SK-N-SH (cell line): ENCODE measurements at regions not wholly inside any gene's neighbourhood (a gene's known extent, or its start where the extent isn't known, plus 50 kb on each side); places are given as distances from the start of the nearest gene placed in this dataset.
A peak's percentile ranks its signal among the peaks of the same experiment; 100 is the strongest.

Source experiments
- CTCF ChIA-PET: fragments of 300-600, 350-600 bp; formaldehyde crosslinking; extraction: SDS; loops from one replicate; lab custom pipeline; 2021; lab: Yijun Ruan, JAX
- POLR2A ChIA-PET: fragments of 350-600 bp; sonication (Branson Sonifier 250); formaldehyde crosslinking; extraction: SDS; loops from one replicate; lab custom pipeline; 2020; ENCODE audit warnings: antibody characterized with exemption, inconsistent platforms; lab: Yijun Ruan, JAX
- DNase-seq: peaks from one replicate; pipeline ENCODE4 v3.0.0; 2012
- H2AFZ ChIP-seq: fragments of 200-600 bp; sonication (generic); 2 replicates; pipeline ENCODE4 v1.8.1; 2016; ENCODE audit warnings: antibody characterized with exemption, mild to moderate bottlenecking, low read depth
- H3F3A ChIP-seq: fragments of 200-600 bp; sonication (generic); replicated peaks from 2 replicates; pipeline ENCODE3; 2016; ENCODE audit warnings: antibody characterized with exemption, mild to moderate bottlenecking; ENCODE audit not compliant: insufficient read depth
- H3K27ac ChIP-seq, 2 experiments: fragments of 200-500 bp in 1 of 2; fragments of 200-600 bp in 1 of 2; sonication (Bioruptor generic) in 1 of 2; sonication (generic), shearing (Covaris generic) in 1 of 2; 2 replicates each; pipeline versions ENCODE4 v1.5.1 to v1.6.1; 2014 to 2016; ENCODE audit warnings: low read depth in 2 of 2, inconsistent platforms in 1 of 2, low read length in 1 of 2, mild to moderate bottlenecking in 1 of 2, mixed read lengths in 1 of 2
- H3K27me3 ChIP-seq: fragments of 200-600 bp; sonication (generic), shearing (Covaris generic); 2 replicates; pipeline ENCODE4 v1.6.1; 2016; ENCODE audit warnings: mixed run types; ENCODE audit not compliant: insufficient read depth
- H3K36me3 ChIP-seq, 2 experiments: fragments of 200-500 bp in 1 of 2; fragments of 200-600 bp in 1 of 2; sonication (Bioruptor generic) in 1 of 2; sonication (generic) in 1 of 2; replicated peaks in 1 of 2; 2 replicates each; pipeline versions ENCODE3 to v1.5.1; 2014 to 2016; ENCODE audit warnings: low read length in 1 of 2, mild to moderate bottlenecking in 1 of 2; ENCODE audit not compliant: insufficient read depth in 2 of 2, control insufficient read depth in 1 of 2
- H3K4me1 ChIP-seq, 2 experiments: fragments of 200-500 bp in 1 of 2; fragments of 200-600 bp in 1 of 2; sonication (Bioruptor generic) in 1 of 2; sonication (generic), shearing (Covaris generic) in 1 of 2; 2 replicates each; pipeline versions ENCODE4 v1.5.1 to v1.6.1; 2014 to 2016; ENCODE audit warnings: low read depth in 1 of 2, low read length in 1 of 2, mixed run types in 1 of 2; ENCODE audit not compliant: insufficient read depth in 2 of 2, control insufficient read depth in 1 of 2
- H3K4me2 ChIP-seq: fragments of 200-600 bp; sonication (generic), shearing (Covaris generic); 2 replicates; pipeline ENCODE4 v1.6.1; 2017; ENCODE audit warnings: mixed run types
- H3K4me3 ChIP-seq, 2 experiments: fragments of 200-500 bp in 1 of 2; fragments of 200-600 bp in 1 of 2; sonication (Bioruptor generic) in 1 of 2; sonication (generic), shearing (Covaris generic) in 1 of 2; 2 replicates each; pipeline versions ENCODE4 v1.5.1 to v1.8.1; 2014 to 2016; ENCODE audit warnings: low read depth in 2 of 2, inconsistent platforms in 1 of 2, low read length in 1 of 2, mild to moderate bottlenecking in 1 of 2, mixed read lengths in 1 of 2, moderate library complexity in 1 of 2
- H3K79me2 ChIP-seq: fragments of 200-600 bp; sonication (generic); 2 replicates; pipeline ENCODE4 v1.8.1; 2017; ENCODE audit warnings: mild to moderate bottlenecking; ENCODE audit not compliant: insufficient read depth
- H3K9ac ChIP-seq: fragments of 200-600 bp; sonication (generic); 2 replicates; pipeline ENCODE4 v1.6.1; 2017; ENCODE audit warnings: mixed run types
- H3K9me2 ChIP-seq: fragments of 200-600 bp; sonication (generic); 2 replicates; pipeline ENCODE4 v1.6.1; 2017; ENCODE audit warnings: mixed run types
- H3K9me3 ChIP-seq: fragments of 200-600 bp; sonication (generic); 2 replicates; pipeline ENCODE4 v1.6.1; 2017; ENCODE audit warnings: mixed run types, mild to moderate bottlenecking, moderate library complexity
- H4K20me1 ChIP-seq: fragments of 200-600 bp; sonication (generic); 2 replicates; pipeline ENCODE4 v1.6.1; 2017; ENCODE audit warnings: mild to moderate bottlenecking, mixed run types; ENCODE audit not compliant: insufficient read depth
- FOSL2 ChIP-seq: IDR thresholded peaks from 2 replicates; pipeline ENCODE4 v1.4.0; 2012; ENCODE audit warnings: low read depth, mild to moderate bottlenecking, moderate library complexity, borderline replicate concordance
- FOXJ3 ChIP-seq: sonication (generic); formaldehyde crosslinking; IDR thresholded peaks from 2 replicates; pipeline ENCODE4 v1.5.1; 2020; ENCODE audit warnings: mild to moderate bottlenecking, missing genetic modification reagents
- NRF1 ChIP-seq: IDR thresholded peaks from 2 replicates; pipeline ENCODE4 v1.6.1; 2012; ENCODE audit warnings: low read depth, mild to moderate bottlenecking, low read length
- POLR2AphosphoS5 ChIP-seq: IDR thresholded peaks from 2 replicates; pipeline ENCODE4 v1.6.1; 2012; ENCODE audit warnings: low read depth, low read length
- RAD21 ChIP-seq: IDR thresholded peaks from 2 replicates; pipeline ENCODE4 v1.6.1; 2012; ENCODE audit warnings: mild to moderate bottlenecking, low read length
- SIN3A ChIP-seq: IDR thresholded peaks from 2 replicates; pipeline ENCODE4 v1.6.1; 2012; ENCODE audit warnings: low read depth, mild to moderate bottlenecking, low read length, moderate library complexity, borderline replicate concordance
- YY1 ChIP-seq: IDR thresholded peaks from 2 replicates; pipeline ENCODE4 v1.4.0; 2012; ENCODE audit warnings: low read depth, mild to moderate bottlenecking
- WGBS: methylation state at CpG from one replicate; pipeline ENCODE4 v1.1.6; 2017; ENCODE audit warnings: low lambda C conversion rate; 5-methylcytosine and 5-hydroxymethylcytosine counted together
- TF ChIP-seq, protein P1 (sequence below): IDR thresholded peaks from 2 replicates; pipeline ENCODE4 v1.4.0; 2012; ENCODE audit warnings: low read depth, borderline replicate concordance
- TF ChIP-seq, protein P2 (sequence below): IDR thresholded peaks from 2 replicates; pipeline ENCODE4; 2012
- TF ChIP-seq, protein P3 (sequence below): fragments of 150-350 bp; IDR thresholded peaks from 2 replicates; pipeline ENCODE4 v1.6.1; 2017; ENCODE audit warnings: antibody characterized with exemption, low read length, low read depth, borderline replicate concordance
- TF ChIP-seq, protein P4 (sequence below): fragments of 200-600 bp; sonication (generic); IDR thresholded peaks from 2 replicates; pipeline ENCODE4 v1.6.1; 2017; ENCODE audit warnings: antibody characterized with exemption, mild to moderate bottlenecking, moderate library complexity
- TF ChIP-seq, protein P5 (sequence below): IDR thresholded peaks from 2 replicates; pipeline ENCODE4 v1.6.1; 2012; ENCODE audit warnings: mild to moderate bottlenecking, low read depth, low read length, moderate library complexity

DNA sequence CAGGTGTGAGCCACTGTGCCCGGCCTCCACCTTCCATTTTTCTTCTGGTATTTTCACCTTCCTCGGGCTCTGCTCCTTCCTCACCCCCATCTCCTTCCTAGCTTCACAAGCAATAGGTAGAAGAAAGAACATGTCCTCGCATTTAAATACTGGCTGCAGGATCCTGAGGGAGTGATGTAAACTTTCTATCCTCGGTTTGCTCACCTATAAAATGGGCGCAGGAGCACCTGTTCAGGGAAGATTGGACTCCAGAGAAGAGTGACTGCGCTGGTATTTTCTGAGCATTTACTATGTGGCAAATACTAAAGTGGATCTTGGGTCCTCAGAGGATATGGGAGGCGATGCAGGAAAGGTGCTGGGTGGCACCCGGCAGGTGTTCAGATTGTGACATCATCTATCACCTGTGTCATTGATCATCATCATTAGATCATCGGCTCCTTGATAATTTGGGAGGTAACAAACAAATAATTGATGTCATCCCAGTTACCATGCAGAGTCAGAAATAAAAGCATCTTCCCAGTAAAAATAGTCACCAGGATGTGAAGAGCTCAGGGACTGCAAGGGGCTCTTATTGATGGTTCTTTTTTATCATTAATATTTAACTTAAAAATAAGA is 72.8 kb downstream of the FOXL1 start (continued):
- TF ChIP-seq, protein P1, sequence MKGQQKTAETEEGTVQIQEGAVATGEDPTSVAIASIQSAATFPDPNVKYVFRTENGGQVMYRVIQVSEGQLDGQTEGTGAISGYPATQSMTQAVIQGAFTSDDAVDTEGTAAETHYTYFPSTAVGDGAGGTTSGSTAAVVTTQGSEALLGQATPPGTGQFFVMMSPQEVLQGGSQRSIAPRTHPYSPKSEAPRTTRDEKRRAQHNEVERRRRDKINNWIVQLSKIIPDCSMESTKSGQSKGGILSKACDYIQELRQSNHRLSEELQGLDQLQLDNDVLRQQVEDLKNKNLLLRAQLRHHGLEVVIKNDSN, result no peak
- TF ChIP-seq, all 33 proteins: peak for 0

DNA sequence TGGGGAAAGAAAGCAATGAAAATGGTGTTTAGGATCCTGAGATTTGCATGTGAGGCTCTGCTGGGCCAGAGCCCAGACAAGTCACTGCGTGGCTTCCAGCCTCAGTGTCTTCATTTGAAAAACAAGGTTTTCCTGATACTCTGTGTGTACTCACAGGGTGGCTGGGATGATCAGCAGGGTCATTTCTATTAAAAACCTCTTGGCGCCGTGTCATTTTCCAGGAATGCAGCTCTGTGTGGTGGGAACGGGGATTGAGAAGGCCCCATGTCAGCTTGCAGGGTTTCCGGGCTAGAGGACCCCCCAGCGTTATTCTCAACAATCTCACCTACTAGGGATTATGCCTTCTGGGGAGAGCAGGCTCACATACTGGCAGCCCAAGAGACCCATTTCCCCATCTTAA is 73.5 kb downstream of the FOXL1 start:
- Histone ChIP-seq H3K79me2 (no peaks in the 10 kb centered on the region), H3K9me2 (no peaks in the 10 kb centered on the region), H3K9ac (no peak overlapping the region), H4K20me1 (no peaks in the 10 kb centered on the region), H3F3A (peaks cover 4% of the 10 kb centered on the region), H3K36me3 (no peaks in the 10 kb centered on the region), H3K27ac (peak overlapping the region in 1 of 2 experiments; percentile 53; a peak in 2 of 4 replicates), H2AFZ (peak overlapping the region; percentile 67; the same call in 1 of the 2 replicates), H3K4me3 (no peak overlapping the region), H3K9me3 (no peaks in the 10 kb centered on the region), H3K4me1 (no peaks in the 10 kb centered on the region), H3K27me3 (no peaks in the 10 kb centered on the region), H3K4me2 (peak overlapping the region; percentile 45; the same call in 1 of the 2 replicates)
- WGBS, result 23% methylated on average over 6 of the region's 6 CpGs
- no peak for DNase-seq
- ChIA-PET POLR2A (no interaction called here), CTCF (no interaction called here)
- TF ChIP-seq, protein P2, sequence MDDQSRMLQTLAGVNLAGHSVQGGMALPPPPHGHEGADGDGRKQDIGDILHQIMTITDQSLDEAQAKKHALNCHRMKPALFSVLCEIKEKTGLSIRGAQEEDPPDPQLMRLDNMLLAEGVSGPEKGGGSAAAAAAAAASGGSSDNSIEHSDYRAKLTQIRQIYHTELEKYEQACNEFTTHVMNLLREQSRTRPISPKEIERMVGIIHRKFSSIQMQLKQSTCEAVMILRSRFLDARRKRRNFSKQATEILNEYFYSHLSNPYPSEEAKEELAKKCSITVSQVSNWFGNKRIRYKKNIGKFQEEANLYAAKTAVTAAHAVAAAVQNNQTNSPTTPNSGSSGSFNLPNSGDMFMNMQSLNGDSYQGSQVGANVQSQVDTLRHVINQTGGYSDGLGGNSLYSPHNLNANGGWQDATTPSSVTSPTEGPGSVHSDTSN, result no peak
- TF ChIP-seq FOXJ3 (CRISPR knock-in tag) (no peak), RAD21 (no peak), FOSL2 (no peak)
- TF ChIP-seq, protein P3, sequence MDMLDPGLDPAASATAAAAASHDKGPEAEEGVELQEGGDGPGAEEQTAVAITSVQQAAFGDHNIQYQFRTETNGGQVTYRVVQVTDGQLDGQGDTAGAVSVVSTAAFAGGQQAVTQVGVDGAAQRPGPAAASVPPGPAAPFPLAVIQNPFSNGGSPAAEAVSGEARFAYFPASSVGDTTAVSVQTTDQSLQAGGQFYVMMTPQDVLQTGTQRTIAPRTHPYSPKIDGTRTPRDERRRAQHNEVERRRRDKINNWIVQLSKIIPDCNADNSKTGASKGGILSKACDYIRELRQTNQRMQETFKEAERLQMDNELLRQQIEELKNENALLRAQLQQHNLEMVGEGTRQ, result no peak
- TF ChIP-seq, protein P4, sequence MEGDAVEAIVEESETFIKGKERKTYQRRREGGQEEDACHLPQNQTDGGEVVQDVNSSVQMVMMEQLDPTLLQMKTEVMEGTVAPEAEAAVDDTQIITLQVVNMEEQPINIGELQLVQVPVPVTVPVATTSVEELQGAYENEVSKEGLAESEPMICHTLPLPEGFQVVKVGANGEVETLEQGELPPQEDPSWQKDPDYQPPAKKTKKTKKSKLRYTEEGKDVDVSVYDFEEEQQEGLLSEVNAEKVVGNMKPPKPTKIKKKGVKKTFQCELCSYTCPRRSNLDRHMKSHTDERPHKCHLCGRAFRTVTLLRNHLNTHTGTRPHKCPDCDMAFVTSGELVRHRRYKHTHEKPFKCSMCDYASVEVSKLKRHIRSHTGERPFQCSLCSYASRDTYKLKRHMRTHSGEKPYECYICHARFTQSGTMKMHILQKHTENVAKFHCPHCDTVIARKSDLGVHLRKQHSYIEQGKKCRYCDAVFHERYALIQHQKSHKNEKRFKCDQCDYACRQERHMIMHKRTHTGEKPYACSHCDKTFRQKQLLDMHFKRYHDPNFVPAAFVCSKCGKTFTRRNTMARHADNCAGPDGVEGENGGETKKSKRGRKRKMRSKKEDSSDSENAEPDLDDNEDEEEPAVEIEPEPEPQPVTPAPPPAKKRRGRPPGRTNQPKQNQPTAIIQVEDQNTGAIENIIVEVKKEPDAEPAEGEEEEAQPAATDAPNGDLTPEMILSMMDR, result no peak

DNA sequence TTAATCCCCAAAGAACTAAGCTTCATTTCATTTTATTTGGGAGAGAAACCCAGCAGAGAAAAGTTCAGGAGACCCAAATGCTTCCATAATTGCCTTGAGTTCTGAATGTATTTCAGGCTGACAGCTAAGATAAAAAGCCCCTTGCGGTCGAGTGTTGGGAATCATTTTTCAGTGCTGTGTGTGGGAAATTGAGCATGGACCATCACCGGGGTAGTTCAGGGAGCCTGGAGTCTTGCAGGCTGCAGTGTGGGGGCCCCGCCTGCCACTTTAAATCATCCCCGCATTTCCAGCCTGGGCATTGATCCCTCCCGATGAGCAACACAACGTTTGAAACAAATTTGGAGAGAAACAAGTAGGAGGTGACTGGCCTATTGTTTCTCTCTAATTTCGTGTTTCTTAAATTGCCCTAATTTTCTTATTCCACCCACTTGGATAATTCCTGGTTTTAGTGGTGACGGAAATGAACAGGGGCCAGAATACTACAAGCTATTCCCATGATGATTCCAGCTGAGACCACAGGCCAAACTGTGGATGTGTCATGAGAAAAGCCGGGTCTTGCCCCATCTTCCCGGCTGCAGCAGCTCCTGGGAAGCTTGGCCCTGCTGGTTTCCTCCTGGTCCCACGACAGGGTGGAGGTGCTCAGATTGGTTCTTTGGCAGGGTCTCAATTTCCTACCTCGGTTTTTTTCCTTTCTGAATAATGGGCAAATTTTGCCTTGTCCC is 75.1 kb downstream of the FOXL1 start:
- H3K4me3 ChIP-seq, result no peak overlapping the region
- H3K9me3 ChIP-seq, result no peaks in the 10 kb centered on the region
- H4K20me1 ChIP-seq, result no peaks in the 10 kb centered on the region
- CTCF ChIA-PET, result interaction anchor here (1.8 kb wide), 1 partner anchor 19 kb away, joined by 4 read pairs; no protein-coding TSS in a partner anchor
- peak overlapping the region; percentile 3; the same call in 1 of the 2 replicates for H2AFZ ChIP-seq
- H3K9ac ChIP-seq, result no peak overlapping the region
- DNase-seq, result no peak
- H3K9me2 ChIP-seq, result no peaks in the 10 kb centered on the region
- 46% methylated on average over 13 of the region's 13 CpGs for WGBS
- no peak overlapping the region for H3K27ac ChIP-seq
- H3K4me2 ChIP-seq, result no peak overlapping the region
- H3F3A ChIP-seq, result peaks cover 4% of the 10 kb centered on the region
- POLR2A ChIA-PET, result no interaction called here
- no peaks in the 10 kb centered on the region for H3K36me3 ChIP-seq
- no peaks in the 10 kb centered on the region for H3K79me2 ChIP-seq
- H3K4me1 ChIP-seq, result no peaks in the 10 kb centered on the region
- H3K27me3 ChIP-seq, result no peaks in the 10 kb centered on the region
- TF ChIP-seq, protein P5, sequence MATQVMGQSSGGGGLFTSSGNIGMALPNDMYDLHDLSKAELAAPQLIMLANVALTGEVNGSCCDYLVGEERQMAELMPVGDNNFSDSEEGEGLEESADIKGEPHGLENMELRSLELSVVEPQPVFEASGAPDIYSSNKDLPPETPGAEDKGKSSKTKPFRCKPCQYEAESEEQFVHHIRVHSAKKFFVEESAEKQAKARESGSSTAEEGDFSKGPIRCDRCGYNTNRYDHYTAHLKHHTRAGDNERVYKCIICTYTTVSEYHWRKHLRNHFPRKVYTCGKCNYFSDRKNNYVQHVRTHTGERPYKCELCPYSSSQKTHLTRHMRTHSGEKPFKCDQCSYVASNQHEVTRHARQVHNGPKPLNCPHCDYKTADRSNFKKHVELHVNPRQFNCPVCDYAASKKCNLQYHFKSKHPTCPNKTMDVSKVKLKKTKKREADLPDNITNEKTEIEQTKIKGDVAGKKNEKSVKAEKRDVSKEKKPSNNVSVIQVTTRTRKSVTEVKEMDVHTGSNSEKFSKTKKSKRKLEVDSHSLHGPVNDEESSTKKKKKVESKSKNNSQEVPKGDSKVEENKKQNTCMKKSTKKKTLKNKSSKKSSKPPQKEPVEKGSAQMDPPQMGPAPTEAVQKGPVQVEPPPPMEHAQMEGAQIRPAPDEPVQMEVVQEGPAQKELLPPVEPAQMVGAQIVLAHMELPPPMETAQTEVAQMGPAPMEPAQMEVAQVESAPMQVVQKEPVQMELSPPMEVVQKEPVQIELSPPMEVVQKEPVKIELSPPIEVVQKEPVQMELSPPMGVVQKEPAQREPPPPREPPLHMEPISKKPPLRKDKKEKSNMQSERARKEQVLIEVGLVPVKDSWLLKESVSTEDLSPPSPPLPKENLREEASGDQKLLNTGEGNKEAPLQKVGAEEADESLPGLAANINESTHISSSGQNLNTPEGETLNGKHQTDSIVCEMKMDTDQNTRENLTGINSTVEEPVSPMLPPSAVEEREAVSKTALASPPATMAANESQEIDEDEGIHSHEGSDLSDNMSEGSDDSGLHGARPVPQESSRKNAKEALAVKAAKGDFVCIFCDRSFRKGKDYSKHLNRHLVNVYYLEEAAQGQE, result no peak
- TF ChIP-seq NRF1, result no peak
- TF ChIP-seq YY1, result no peak
- no peak for TF ChIP-seq POLR2AphosphoS5
- TF ChIP-seq SIN3A, result no peak
